Fibroblast of lung (primary cell): ENCODE measurements at regions not wholly inside any gene's neighbourhood (a gene's known extent, or its start where the extent isn't known, plus 50 kb on each side); places are given as distances from the start of the nearest gene placed in this dataset.

Source experiments
- DNase-seq, 2 donors: peaks; one replicate each; pipeline versions ENCODE4 v3.0.0 to v3.0.0-alpha.2; 2010; ENCODE audit warnings: low read depth in 2 of 2
- H2AFZ ChIP-seq: 2 replicates; pipeline ENCODE4 v1.5.1; 2012; ENCODE audit warnings: low read length, control low read depth, inconsistent platforms
- H3K27ac ChIP-seq: 2 replicates; pipeline ENCODE4 v1.5.1; 2011; ENCODE audit warnings: low read length, control low read depth; ENCODE audit not compliant: insufficient read depth
- H3K27me3 ChIP-seq: 2 replicates; pipeline ENCODE4 v1.5.1; 2011; ENCODE audit warnings: mild to moderate bottlenecking, low read length; ENCODE audit not compliant: control insufficient read depth, insufficient read depth
- H3K36me3 ChIP-seq: 2 replicates; pipeline ENCODE4 v1.5.1; 2011; ENCODE audit warnings: low read length; ENCODE audit not compliant: control insufficient read depth, insufficient read depth
- H3K4me1 ChIP-seq: 2 replicates; pipeline ENCODE4 v1.5.1; 2011; ENCODE audit warnings: low read length; ENCODE audit not compliant: control insufficient read depth, insufficient read depth; ENCODE audit errors: extremely low read depth
- H3K4me2 ChIP-seq: 2 replicates; pipeline ENCODE4 v1.5.1; 2011; ENCODE audit warnings: low read length, control low read depth; ENCODE audit not compliant: insufficient read depth; ENCODE audit errors: extremely low read depth
- H3K4me3 ChIP-seq, 4 experiments: fragments of 200-600 bp in 1 of 4; sonication (generic) in 1 of 4; replicated peaks in 1 of 4; 2 replicates each; pipeline ENCODE4 v1.5.1; 2011 to 2016; ENCODE audit warnings: low read length in 4 of 4, low read depth in 3 of 4, mild to moderate bottlenecking in 3 of 4, control low read depth in 2 of 4, inconsistent platforms in 1 of 4, mixed read lengths in 1 of 4; ENCODE audit not compliant: insufficient read depth in 1 of 4; ENCODE audit errors: control extremely low read depth in 1 of 4
- H3K79me2 ChIP-seq: 2 replicates; pipeline ENCODE4 v1.5.1; 2012; ENCODE audit warnings: mild to moderate bottlenecking, low read length, inconsistent platforms; ENCODE audit not compliant: control insufficient read depth, insufficient read depth
- H3K9ac ChIP-seq: 2 replicates; pipeline ENCODE4 v1.5.1; 2011; ENCODE audit warnings: mild to moderate bottlenecking, low read length, control low read depth; ENCODE audit not compliant: insufficient read depth
- H3K9me3 ChIP-seq: 2 replicates; pipeline ENCODE4 v1.5.1; 2012; ENCODE audit warnings: low read depth, low read length; ENCODE audit not compliant: control insufficient read depth, insufficient read depth
- H4K20me1 ChIP-seq: 2 replicates; pipeline ENCODE4 v1.5.1; 2011; ENCODE audit warnings: low read length; ENCODE audit not compliant: control insufficient read depth, insufficient read depth; ENCODE audit errors: extremely low read depth
- EZH2 ChIP-seq: IDR thresholded peaks from 2 replicates; pipeline ENCODE4 v1.5.1; 2012; ENCODE audit warnings: low read length, control low read depth, mild to moderate bottlenecking; ENCODE audit errors: missing control alignments
- TF ChIP-seq, protein P1 (sequence below), 2 donors: IDR thresholded peaks in 1 of 2; conservative IDR thresholded peaks in 1 of 2; 1 replicate in 1 of 2; 2 replicates in 1 of 2; pipeline ENCODE4 v1.5.1; 2011 to 2012; ENCODE audit warnings: low read length in 2 of 2, control low read depth in 1 of 2, inconsistent platforms in 1 of 2, low read depth in 1 of 2, mild to moderate bottlenecking in 1 of 2

DNA sequence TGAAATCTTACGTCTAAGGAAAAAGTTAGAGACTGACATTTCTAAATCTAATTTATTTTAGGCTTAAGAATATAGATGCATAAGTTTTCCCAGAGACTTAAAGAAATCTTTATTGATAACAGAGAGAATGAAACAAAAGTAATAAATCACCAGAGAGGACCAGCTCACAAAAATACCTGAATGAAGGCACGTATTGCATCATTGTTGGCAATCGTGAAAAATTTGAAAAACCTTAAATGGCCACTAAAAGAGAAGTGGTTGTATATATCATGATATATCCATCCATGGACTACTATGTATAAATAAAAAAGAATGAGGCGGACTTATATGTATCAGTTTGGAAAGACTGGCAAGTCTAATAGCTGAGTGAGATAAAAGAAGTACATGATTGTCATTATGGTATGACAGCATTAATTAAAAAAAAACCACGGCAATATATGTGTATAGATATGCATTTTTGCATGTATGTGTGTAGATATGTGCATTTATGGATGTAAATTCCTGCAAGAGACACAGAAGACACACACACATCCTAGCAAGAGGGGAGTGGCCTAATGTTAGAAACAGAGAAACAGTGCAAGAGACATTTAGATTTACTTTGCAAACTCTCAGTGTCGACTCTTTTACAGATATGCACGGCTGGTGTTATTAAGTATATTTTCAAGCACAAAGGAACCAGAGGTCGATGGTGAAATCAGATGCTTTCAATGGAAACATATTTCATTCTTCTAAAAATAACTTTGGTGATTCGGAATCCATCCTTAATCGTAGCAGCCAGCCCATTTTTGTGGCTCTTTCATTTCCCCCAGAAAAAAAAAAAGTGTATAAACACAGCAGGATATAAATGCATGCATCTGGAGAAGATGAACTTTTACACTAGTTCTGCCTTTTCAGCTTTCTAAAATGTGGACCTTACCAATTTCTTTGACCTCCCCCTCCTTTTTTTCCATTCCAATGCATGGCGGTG lies 156.1 kb upstream of the SALL4 start:
- no peak overlapping the region for H3K27ac ChIP-seq
- peak overlapping the region in 3 of 4 experiments; percentile 9 to 16 (median 12) for H3K4me3 ChIP-seq
- H3K79me2 ChIP-seq, result no peaks in the 10 kb centered on the region
- no peaks in the 10 kb centered on the region for H3K9me3 ChIP-seq
- H3K27me3 ChIP-seq, result no peaks in the 10 kb centered on the region
- no peak for TF ChIP-seq EZH2
- TF ChIP-seq, protein P1, sequence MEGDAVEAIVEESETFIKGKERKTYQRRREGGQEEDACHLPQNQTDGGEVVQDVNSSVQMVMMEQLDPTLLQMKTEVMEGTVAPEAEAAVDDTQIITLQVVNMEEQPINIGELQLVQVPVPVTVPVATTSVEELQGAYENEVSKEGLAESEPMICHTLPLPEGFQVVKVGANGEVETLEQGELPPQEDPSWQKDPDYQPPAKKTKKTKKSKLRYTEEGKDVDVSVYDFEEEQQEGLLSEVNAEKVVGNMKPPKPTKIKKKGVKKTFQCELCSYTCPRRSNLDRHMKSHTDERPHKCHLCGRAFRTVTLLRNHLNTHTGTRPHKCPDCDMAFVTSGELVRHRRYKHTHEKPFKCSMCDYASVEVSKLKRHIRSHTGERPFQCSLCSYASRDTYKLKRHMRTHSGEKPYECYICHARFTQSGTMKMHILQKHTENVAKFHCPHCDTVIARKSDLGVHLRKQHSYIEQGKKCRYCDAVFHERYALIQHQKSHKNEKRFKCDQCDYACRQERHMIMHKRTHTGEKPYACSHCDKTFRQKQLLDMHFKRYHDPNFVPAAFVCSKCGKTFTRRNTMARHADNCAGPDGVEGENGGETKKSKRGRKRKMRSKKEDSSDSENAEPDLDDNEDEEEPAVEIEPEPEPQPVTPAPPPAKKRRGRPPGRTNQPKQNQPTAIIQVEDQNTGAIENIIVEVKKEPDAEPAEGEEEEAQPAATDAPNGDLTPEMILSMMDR (conservative IDR thresholded peaks at IDR 0.05 in 1 of 2, IDR thresholded peaks at IDR 0.05 in 1 of 2; ENCODE audit: low read depth in 1 of 2, low read length in 2 of 2), result no peak
- peak; percentile 52 to 64 for DNase-seq
- no peaks in the 10 kb centered on the region for H3K36me3 ChIP-seq
- H3K4me1 ChIP-seq, result peaks cover 2% of the 10 kb centered on the region
- H3K9ac ChIP-seq, result no peak overlapping the region
- H3K4me2 ChIP-seq, result peak overlapping the region; percentile 70
- no peaks in the 10 kb centered on the region for H4K20me1 ChIP-seq
- peak overlapping the region; percentile 17 for H2AFZ ChIP-seq

DNA sequence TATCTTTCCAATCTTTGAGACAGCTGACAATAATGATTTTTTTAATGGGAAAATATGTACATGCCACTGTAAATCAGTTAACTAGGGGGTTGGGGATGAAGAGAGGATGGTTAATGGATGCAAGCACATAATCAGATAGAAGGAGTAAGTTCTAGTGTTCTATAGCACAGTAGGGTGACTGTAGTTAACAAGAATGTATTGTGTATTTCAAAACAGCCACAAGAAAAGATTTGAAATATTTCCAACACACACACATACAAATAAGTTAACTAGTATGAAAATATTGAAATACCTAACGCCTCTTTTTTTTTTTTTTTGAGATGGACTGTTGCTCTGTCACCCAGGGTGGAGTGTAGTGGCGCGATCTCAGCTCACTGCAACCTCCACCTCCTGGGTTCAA lies 153.4 kb upstream of the SALL4 start:
- H4K20me1 ChIP-seq, result no peaks in the 10 kb centered on the region
- H3K27me3 ChIP-seq, result no peaks in the 10 kb centered on the region
- H2AFZ ChIP-seq, result no peak overlapping the region
- no peaks in the 10 kb centered on the region for H3K36me3 ChIP-seq
- no peaks in the 10 kb centered on the region for H3K9me3 ChIP-seq
- DNase-seq, result peak; percentile 65 to 83
- no peak for TF ChIP-seq EZH2
- TF ChIP-seq, protein P1 (conservative IDR thresholded peaks at IDR 0.05 in 1 of 2, IDR thresholded peaks at IDR 0.05 in 1 of 2; ENCODE audit: low read depth in 1 of 2, low read length in 2 of 2), result no peak
- peaks cover 2% of the 10 kb centered on the region for H3K4me1 ChIP-seq
- no peak overlapping the region for H3K27ac ChIP-seq
- no peaks in the 10 kb centered on the region for H3K79me2 ChIP-seq
- H3K4me2 ChIP-seq, result no peak overlapping the region
- no peak overlapping the region for H3K4me3 ChIP-seq
- H3K9ac ChIP-seq, result no peak overlapping the region

DNA sequence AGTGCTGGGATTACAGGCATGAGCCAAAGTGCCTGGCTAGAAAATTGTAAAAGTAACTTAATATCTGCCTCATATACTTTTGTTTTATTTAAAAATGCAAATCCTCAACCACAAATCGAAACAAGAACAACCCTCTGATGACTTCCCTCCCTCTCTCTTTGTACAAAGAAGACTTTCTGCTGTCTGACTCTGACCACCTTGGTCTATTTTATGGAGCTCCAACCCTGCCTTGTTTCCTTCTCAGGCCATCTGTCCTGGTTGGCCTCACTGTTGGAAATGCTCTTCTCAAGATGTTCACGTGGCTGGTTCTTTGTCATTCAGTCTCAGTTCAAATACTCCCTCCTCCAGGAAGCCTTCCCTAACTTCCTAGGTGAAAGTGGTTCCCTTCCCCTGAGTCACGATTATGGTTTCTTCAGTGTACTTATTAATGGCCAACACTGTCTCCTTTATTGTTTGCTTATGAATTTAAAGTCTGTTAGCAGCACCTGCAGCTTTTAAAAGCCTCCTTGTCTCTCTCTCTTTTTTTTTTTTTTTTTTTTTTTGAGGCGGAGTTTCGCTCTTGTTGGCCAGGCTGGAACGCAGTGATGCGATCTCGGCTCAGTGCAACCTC lies 151.5 kb upstream of the SALL4 start:
- Histone ChIP-seq H3K27me3 (no peaks in the 10 kb centered on the region), H3K4me2 (no peak overlapping the region), H3K4me1 (peaks cover 2% of the 10 kb centered on the region), H3K9ac (no peak overlapping the region), H4K20me1 (no peaks in the 10 kb centered on the region), H3K9me3 (no peaks in the 10 kb centered on the region), H3K4me3 (no peak overlapping the region), H3K79me2 (no peaks in the 10 kb centered on the region), H3K36me3 (no peaks in the 10 kb centered on the region), H3K27ac (no peak overlapping the region), H2AFZ (no peak overlapping the region)
- no peak for DNase-seq
- no peak for TF ChIP-seq EZH2
- TF ChIP-seq, protein P1 (conservative IDR thresholded peaks at IDR 0.05 in 1 of 2, IDR thresholded peaks at IDR 0.05 in 1 of 2; ENCODE audit: low read depth in 1 of 2, low read length in 2 of 2), result no peak
